Activated T-cell treated with anti-CD3 and anti-CD28 coated beads, Interleukin-2, amount 50 U/mL, for 48 hours (primary cell): ENCODE measurements at regions not wholly inside any gene's neighbourhood (a gene's known extent, or its start where the extent isn't known, plus 50 kb on each side); places are given as distances from the start of the nearest gene placed in this dataset.

Experiments
- DNase-seq, 2 experiments: peaks; one replicate each; pipeline ENCODE4 v3.0.0-alpha.2; 2020

DNA sequence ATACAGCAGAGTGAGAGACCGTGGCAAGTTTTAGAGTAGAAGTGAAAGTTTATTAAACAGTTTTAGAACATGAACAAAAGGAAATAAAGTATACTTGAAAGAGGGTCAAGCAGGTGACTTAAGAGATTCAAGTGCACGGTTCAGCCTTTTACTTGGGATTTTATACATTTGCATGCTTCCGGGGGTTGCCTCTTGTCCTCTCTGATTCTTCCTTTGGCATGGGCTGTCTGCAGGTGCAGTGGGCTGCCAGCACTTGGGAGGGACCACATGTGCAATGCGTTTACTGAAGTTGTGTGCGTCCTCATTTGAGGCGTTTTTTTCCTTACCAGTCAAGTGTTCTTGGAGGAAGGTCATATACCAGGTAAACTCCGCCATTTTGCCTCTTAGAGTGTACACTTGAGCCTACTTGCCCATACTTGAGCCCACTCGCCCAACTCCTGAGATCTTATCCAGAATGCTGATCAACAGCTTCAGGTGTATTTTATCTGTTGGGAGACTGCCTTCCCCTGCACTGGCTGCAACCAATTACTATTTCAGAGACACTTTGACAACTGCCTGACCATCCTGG is 195.2 kb downstream of the IRX5 start:
- no peak for DNase-seq

DNA sequence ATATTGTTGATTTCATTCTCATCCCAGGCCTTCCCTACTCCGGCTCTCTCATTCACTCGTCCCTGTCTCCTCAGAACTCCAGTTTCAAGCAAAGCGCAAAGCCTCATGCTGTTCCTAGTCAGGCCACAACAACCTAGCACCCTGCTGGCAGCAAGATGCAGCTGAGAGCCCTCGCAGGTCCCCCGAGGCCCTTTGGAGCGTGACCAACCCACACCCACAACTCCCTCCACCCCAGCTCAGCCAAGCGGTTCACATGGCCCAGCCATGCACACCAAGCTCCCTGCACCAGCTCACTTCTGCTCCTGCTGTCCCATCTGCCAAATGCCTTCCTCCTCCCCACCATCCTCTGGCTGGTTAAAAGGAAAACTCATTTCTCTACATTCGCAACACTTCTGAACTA is 195.8 kb downstream of the IRX5 start:
- no peak for DNase-seq

DNA sequence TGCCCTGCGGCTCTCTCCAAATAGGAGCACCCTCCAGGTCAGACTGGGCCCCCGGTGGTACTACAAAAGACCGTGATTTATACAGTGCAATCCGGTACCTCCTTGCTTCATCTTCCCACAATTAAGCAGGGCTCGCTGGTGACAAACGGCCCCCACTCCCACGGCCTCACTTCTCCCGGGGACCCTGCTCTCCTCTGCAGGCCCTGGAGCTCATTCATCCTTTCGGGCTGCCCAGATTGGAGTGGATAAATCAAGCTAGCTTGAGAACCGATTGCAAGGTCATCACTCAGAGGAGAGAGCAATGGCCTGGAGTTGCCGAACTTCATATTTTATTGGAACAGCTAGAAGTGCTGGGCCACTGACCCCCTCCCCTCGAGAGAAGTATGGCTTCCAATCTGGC is 193.5 kb upstream of the IRX6 start:
- no peak for DNase-seq

DNA sequence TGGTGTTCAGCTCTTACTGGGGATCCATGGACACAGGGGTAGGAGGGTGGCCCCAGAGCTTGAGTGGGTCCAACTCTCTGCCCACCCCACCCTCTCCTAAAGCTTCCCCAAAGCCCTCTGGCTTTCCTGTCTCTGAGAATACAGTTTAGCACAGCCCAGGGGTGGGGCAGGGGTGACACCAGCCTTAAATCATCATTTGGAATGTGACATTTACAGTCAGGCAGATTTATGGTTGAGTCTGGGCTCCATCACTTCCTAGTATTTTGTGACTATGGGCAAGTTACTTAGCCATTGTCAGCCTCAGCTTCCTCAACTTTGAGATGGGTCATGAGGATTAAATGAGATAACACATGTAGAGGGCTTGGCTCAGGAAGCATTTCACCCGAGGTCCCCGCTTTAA is 193.1 kb upstream of the IRX6 start:
- DNase-seq, result no peak

DNA sequence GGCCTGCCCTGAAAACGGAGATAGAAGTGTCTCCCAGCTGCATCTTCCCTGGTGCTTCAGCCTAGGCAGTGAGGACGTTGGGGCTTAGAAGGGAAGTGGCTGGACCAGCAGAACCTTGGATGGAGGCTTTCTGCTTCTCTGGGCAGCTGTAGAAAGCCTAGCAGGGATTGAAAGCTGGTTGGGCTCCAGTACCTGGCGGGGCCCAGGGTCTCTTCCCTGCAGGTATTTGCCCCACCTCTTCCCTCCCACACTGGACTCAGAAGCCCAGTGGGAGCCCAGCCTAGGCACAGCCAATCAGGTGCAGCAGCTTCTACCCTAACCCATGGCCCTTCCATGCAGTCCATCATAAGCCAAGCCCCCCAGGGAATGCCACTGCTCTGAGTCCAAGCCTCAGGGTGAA is 190.3 kb upstream of the IRX6 start:
- no peak for DNase-seq

DNA sequence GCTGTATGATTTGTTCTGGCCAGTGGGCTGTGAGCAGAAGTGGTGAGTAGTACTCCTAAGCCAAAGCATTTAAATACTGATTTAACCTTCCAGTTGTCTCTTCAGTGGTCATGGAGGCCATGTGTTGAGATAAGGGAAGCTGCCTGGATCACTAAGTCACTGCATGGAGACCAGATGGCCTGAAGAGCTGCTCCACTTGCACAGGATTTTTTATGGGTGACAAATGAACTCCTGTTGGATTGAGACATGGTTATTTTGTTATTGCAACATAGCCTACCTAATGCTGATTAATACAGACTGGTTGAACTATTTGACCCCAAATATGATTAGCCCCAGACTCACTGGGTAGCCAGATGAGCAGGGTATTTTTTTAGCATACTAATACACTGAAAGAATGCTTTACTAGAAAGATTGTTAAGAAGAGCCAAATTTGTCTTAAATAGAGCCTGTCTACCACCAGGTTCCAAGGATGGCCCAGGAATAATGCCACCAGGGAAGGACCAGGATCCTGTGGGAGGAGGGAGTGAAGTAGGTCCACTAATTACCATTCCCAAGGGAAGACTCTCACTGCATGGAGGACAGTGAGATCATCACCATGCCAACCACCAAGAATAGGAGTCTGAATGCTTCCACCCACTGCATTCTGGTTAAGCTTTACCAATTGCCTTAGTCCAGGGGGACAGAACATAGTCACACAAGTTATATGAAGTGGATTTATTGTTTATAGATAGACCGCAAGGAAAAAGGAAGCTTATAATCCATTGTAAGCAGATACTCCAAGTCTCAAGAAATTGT is 187.4 kb upstream of the IRX6 start:
- no peak for DNase-seq

DNA sequence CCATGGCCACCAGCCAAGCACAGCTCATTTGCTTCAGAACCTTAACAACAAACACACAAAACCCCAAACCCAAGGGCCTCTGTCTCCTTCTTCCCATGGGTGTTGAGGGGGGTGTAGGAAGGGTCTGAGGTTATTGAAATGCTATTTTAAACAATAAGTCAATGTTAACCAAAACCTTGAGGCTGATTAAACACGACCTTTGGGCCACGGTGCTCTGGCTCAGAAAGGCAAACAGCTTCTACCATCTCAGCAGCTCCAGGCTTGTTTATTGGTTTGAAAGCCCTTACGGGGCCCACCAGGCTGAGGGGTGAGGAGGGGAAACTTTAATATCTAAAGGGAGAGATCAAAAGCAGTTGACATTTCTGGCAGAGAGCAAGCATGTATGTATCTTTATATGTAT is 185.7 kb upstream of the IRX6 start:
- no peak for DNase-seq

DNA sequence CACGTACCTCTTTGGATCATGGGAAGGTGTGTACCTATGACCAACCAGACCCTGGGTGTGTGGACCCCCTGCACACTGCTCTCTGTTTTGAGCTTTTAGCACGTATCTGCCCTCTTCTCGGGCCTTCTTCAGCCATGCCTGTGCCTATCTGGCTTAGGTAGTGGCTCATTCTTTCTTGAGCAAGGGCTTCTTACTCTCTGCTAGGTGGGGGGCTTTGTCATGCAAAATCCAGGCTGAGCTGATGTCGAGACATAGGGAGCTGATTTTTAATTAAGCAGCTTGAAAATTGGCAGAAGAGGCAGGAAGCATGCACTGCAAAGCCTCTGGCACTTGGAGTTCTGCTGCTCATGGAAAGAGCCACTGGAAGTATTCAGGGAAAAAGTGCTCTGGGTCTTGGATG is 181.6 kb upstream of the IRX6 start:
- no peak for DNase-seq

DNA sequence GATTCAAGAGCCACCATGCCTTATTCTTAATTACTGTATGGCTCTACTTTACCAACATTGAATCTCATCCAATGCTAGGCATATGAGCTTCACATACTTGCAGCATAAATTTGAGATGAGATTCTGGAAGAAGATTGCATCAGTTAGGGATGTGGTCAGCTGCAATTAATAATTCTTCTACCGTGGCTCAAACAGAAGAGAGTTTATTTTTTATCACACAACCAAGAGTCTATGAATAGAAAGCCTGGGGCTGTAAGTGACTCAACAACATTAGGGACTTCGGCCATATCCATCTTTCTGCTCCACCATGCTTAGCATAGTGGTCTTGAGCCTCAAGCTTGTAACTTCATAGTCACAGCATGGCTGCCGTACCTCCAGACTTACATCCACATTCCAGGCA is 179.4 kb upstream of the IRX6 start:
- no peak for DNase-seq

DNA sequence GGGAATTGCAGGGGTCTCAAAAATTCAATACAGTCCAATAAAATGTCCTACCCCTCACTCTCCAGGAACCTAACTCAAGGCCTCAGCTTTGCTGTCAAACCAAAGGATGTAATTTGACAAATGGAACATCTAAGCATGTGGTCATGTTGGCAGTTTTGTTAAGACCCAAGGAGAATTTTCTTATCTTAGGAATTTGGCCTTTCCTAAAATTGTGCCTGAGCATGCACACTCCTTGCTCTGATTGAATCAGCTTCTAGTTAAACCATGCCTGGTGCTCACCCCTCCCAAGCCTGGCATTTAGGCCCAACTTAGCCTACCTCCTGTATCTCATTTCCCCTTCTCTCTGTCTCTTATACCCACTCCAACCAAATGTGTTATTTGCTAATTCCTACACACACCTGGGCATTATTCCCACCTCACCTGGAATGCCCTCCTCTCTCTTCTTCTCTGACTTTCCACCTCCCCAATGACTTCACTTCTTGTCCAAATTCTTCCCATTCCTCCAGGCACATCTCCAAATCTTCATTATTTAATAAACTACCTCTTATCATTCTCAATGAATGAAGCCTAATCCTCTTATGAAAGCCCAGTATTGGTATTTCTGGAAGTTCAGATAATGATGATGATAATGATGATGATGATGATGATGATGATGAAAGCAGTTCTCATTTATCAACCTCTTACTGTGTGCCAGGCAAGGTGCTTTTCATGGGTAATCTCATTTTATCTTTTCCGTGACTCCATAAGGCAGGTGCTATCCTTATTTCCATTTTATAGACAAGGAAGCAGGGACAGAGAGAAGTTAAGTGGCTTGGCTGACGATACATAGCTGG is 178.0 kb upstream of the IRX6 start:
- DNase-seq, result no peak

DNA sequence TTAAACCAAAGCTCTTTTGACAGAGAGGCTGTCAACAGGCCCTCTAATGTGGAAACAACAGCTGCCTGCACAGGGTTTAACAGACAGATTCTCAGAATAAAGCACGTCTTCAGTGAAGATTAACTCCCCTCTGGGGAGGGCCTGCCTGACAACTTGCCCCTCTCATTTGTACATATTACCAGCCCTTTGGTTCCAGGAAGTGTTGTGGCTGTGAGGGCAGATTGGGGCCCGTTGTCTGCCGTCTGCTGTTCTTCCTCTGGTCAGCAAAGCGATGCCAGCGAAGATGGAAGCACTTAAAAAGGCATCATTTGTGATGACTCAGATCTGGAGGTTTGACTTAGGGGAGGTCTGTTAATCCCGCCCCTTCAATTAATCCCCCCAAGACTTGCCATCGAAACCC is 177.0 kb upstream of the IRX6 start:
- no peak for DNase-seq

DNA sequence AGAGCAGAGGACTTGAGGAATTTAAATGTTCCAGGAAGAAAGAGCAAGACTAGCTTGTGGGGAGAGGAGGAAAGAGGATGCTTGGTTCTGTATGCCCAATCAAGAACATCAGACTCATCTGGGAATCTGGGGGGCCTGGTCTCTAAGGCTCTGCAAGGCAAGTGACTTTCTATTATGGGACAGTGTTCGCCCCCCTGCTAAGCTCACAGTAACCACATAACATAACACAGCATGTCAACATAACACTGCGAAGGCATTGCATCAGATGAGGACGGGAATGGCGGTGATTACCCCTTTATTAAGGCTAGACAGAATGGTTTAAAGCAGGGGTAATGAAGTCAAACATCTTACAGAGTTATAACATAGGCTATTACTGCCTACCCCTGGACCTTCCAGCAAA is 176.6 kb upstream of the IRX6 start:
- DNase-seq, result no peak

DNA sequence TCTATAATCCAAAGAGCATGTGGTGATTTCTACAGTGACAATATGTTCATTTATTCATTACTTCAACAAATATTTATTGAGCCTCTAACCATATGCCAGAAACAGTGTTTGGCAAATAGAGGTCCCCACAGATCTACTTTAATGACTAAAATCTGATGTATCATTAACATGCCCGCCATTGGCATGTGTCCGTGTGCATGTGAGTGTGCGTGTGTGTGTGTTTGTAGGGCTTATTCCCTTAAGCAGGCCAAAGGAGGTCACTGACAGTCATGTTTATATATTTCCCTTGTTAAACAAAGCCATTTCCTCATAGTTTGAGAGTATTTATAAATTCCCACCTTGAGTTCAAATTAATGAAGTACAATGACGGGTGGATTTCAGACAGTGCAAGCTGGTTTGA is 174.4 kb upstream of the IRX6 start:
- no peak for DNase-seq

DNA sequence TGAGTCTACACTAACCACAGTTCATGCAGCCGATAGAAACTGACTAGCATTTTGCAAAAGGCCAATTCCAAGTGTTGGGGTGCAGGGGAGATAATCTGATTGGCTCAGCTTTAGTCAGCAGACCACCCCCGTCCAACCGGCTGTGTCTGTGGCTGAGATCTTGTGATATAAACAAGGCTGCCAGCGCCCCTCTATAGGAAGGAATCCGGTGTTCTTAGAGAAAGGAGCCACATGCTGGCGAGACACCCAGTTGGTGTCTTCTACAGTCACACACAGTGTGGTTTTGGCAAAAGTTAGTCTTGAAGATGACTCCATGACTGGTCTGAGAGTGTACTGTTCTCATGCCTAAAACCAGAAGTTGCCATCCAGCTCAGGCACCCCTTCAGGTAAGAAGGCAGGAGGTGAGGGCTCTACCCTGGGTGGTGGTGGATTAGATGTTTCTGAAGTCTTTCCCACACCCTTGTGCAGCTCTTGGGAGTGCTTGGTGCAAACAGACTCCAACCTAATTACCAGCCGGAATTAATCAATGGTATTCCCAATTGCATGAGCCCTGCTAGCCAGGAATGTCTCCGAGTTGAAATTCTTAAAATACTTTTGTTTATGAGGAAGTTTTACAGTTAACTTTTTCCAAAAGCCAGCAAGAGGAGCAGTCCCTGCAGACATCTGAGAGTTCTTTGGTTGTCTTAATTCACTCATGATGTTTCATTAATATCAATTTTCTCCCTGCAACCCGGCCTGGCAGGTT is 172.3 kb upstream of the IRX6 start:
- no peak for DNase-seq

DNA sequence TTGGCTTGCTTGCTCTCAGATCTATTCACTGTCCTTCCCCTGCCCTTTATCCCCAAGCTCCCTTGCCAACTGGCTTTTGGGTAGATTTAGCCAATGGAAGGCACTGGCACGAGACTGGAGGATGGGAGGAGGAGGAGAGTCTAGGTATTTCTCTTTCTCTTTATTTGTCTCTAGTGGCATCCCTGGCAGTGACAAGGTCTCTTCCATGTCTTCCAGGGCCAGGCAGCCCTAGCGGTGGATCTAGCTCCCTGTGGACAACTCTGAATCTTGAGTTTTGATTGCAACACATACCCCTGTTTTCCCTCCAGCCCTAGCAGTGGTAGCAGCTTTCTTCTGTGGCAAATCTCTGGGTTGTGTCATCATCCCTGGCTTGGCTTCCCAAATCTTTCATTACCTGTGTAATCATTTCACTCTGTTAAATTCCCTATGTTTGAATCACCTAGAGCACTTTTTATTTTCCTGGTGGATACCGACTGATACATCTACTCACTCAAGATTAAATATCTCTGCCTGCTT is 171.1 kb upstream of the IRX6 start:
- no peak for DNase-seq

DNA sequence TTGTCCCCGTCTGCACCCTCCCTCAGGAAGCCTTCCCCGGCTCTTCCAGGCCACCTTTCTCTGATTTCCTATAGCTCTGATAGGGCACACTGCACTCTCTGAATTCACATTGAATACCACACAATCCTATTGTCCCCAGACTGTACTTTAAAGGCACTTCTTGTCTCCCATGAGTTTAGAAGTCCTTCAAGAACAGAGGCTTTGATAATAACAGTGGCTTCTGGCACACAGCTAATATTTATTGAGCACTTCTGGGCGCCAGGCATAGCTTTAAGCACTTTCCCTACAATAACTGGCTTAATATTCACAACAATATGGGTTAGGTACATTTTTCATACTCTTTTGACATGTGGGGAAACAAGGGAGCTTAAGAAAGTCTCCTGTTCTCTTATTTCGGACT is 169.7 kb upstream of the IRX6 start:
- DNase-seq, result no peak

DNA sequence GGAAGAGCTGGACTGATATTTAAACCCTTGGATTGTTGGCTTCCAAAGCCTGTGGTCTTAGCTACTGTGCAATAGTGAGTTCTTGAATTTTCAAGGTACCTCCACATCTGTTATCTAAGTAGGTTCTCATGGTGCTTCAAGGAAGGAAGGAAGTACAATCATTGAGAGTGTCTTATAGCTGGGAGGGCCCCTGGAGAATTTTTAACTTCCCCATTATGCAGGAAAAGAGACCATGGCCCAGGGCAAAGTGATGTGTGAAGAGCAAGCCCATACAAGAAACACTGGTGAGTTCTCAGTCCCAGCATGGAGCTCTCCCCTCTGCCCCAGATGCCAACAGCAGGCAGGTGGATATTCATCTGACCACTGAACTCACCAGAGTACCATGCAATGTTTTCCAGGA is 169.0 kb upstream of the IRX6 start:
- no peak for DNase-seq

DNA sequence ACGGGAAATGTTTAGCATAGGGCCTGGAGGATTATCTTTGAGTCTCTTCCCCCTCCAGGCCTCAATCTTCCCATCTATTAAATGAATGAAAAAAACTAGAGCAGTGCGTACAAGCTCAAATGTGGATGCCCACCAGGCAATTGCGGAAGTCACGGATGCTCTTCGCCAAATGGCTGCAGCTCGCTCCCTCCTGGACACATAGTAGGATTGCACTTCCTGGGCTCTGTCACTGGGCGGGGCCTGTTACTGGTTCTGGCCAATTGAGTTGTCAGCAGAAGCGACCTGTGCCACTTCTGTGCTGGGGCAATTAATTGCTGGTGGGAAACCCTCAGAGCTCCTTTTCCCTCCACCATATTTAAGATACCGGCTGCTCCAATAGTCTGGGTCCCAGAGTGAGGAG is 168.2 kb upstream of the IRX6 start:
- DNase-seq, result no peak

DNA sequence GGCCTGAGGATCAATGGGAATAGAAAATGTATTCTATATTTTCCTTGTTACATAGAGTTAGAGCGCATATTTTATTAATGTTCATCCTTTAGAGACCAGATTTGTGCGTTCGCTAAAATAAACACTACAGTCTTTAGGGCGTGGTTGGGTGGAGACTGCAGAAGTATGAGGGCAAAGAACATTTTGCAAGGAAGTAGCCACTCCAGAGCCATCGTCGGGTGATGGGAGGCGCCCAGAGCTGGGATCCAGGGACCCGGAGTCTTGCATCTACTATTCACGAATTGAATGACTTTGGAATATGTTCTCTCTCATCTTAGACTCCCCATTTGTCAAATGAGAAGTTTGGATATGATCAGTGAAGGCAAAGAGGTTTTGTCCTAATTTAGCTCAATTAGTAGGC is 154.2 kb upstream of the IRX6 start:
- DNase-seq, result no peak

DNA sequence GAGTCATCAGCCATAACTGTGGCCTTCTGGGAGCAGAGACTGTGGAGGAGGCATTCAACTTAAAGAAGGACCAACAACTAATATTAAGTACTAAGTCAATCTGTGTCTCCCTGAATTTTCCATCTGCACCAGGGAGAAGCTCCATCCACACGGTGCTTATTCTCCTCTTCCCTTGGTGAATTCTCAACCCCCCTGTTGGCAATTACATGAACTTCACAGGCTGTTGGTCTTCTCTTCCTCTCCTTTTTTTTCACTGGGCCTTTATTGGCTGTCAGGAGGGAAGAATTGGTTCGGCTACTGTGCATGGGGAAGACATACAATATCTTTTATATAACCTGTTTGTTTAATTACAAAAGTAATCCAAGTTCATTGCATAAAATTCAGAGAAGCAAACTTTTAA is 152.8 kb upstream of the IRX6 start:
- DNase-seq, result no peak

DNA sequence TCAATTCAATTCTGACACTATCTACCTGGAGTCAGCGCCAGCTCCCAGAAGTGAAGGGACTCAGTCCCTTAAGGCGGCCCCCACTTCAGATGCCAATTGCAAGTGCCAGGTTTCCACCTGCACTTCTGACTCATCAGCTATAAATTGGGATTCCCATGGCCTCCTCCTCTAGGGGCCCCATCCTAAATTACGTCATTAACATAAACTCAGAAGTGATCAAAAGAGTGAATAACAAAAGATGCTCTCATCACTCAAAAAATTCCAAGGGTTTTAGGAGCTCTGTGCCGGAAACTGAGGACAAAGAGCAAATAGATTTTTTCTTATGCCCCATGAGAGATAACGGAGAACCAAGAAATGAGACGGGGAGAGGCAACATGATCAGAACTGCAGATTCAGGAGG is 148.6 kb upstream of the IRX6 start:
- DNase-seq, result no peak

DNA sequence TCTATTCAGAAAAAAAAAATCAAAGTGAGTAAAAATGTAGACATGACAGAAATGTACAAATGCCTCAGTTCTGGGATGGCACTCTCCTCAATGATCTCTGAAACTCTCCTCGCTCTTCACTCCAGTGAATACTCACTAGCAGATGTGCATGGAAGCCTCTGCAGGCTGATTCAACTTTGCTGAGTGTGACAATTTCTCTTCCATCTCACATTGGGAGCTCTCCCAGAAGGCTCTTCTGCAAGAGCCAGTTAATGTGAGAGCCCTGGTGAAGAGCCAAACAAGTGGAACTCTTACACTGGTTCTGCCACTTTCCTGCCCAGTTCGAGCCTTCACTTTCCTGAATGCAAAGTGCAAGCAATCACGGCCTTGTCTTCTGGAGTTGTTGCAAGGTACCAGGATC is 147.1 kb upstream of the IRX6 start:
- no peak for DNase-seq

DNA sequence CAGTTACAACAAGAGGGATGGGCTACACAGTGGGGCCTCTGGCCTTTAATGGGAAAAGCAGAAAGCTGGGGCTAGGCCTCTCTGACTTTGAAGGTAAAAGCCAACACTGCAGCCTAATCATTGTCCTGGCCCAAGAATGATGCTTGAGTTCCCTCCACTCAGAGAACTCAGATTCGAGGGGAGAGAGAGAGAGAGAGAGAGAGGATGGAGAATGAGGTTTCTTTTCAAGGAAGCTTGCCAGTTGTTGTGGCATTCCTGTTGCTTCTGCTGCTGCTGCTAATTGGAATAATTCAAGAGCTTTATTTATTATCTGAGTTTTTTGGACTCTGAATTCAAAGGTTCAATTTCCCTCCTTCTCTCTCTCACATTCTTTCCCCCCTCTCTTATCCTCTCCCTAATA is 144.6 kb upstream of the IRX6 start:
- DNase-seq, result no peak
